ENCODE measurements at regions not wholly inside any gene's neighbourhood (a gene's known extent, or its start where the extent isn't known, plus 50 kb on each side); places are given as distances from the start of the nearest gene placed in this dataset.

DNA sequence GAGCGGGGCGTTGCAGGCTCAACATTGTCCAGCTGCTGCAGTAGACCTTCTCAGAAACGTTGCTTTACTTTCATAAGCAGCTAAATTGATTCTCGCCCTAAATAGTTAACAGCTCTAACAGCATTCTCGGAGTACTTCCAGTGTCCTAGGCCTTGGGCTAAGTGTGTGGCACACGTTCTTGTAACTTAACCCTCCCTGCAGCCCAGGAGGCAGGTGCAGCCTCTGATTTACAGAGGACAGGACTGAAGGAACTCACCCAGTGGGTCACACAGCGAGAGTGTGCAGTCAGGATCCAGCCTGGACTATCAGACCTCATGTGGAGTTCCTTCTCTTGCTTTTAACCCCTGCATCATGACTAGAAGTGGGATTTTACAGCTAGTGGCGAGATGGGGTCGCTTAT, 312.8 kb upstream of the C2CD4B start:
- TF ChIP-seq, protein P1, sequence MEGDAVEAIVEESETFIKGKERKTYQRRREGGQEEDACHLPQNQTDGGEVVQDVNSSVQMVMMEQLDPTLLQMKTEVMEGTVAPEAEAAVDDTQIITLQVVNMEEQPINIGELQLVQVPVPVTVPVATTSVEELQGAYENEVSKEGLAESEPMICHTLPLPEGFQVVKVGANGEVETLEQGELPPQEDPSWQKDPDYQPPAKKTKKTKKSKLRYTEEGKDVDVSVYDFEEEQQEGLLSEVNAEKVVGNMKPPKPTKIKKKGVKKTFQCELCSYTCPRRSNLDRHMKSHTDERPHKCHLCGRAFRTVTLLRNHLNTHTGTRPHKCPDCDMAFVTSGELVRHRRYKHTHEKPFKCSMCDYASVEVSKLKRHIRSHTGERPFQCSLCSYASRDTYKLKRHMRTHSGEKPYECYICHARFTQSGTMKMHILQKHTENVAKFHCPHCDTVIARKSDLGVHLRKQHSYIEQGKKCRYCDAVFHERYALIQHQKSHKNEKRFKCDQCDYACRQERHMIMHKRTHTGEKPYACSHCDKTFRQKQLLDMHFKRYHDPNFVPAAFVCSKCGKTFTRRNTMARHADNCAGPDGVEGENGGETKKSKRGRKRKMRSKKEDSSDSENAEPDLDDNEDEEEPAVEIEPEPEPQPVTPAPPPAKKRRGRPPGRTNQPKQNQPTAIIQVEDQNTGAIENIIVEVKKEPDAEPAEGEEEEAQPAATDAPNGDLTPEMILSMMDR (IDR thresholded peaks at IDR 0.05), result no peak
- no peak for TF ChIP-seq ZFX (IDR thresholded peaks at IDR 0.05; ENCODE audit: borderline replicate concordance)
- no peak overlapping the region for H3K27ac ChIP-seq

DNA sequence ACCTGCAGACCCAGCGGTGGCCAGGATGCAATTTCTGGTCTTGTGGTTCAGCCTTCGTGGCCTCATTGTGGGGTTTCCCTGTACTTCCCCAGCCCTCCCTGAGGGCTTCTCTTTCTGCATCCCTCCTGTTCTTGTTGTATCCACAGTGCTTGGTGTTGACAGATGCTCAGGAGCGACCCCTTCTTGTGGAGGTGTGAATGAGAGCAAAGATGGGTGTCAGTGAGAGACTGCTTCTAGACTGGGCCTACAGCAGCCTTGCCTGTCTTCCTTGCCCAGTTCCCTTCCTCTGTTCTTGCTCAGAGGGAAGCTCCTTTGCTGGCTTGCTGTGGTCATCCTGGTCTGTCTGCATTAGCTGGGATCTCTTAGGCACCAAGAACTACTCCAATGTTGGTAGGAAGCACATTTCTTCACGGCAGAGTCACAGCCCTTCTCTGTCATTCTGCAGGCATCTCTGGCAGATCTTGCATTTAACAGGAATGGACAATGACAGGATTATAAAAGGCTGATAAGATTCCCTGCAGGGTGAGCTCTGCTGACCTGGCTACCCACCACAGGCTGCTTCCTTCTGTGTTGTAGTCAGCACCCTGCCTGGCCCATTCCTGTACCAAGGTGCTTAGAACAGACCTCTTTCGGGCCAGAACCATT, 317.8 kb upstream of the C2CD4B start:
- no peak for TF ChIP-seq ZFX (IDR thresholded peaks at IDR 0.05; ENCODE audit: borderline replicate concordance)
- TF ChIP-seq, protein P1 (IDR thresholded peaks at IDR 0.05), result peak; percentile 22; the same call in 1 of the 2 replicates
- H3K27ac ChIP-seq, result no peak overlapping the region

DNA sequence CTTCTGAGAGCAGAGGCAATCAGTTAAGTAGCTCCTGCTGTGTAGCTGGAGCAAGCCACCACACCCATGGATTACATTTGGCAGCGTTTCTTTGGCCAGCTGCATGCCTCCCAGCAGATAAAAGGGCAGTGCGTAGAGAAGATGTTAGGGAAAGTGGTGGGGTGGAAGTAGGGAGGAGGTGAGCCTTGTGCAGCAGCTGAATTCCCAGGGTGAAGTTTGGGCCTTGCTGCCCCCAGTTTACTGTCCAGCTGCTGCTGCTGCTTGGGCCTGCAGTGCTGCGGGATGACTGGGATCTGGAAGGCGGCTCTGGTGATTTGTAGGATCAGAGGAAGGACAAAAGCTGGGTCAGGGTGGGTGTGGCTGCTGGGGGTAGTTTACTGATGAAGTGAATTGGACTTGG, 318.7 kb upstream of the C2CD4B start:
- H3K27ac ChIP-seq, result no peak overlapping the region
- TF ChIP-seq ZFX (IDR thresholded peaks at IDR 0.05; ENCODE audit: borderline replicate concordance), result no peak
- TF ChIP-seq, protein P1 (IDR thresholded peaks at IDR 0.05), result no peak

DNA sequence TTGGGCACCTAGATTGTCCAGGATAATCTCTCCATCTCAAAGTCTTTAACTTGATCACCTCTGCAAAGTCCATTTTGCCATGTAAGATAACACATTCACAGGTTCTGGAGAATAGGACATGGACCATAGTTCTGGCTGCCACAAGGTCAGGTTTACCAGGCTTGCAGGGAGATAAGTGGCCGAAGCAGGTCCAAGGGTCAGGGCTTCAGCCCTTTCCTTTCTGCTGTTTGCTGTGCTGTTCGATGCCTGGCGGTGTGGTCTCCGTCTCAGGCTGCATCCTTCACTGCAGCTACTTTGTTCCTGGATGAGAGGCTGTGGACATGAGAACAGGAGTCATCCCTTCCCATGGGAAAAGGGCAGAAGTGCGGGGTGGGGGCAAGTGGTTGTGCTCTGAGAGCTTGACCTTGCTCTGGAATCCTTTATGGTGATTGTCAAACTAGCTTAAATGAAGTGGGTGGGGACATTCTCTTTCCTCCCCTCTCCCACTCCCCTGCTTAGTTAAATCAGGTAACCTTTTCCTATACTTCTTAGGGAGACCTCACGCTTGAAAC, 320.2 kb upstream of the C2CD4B start:
- H3K27ac ChIP-seq, result no peak overlapping the region
- TF ChIP-seq, protein P1 (IDR thresholded peaks at IDR 0.05), result no peak
- TF ChIP-seq ZFX (IDR thresholded peaks at IDR 0.05; ENCODE audit: borderline replicate concordance), result no peak

DNA sequence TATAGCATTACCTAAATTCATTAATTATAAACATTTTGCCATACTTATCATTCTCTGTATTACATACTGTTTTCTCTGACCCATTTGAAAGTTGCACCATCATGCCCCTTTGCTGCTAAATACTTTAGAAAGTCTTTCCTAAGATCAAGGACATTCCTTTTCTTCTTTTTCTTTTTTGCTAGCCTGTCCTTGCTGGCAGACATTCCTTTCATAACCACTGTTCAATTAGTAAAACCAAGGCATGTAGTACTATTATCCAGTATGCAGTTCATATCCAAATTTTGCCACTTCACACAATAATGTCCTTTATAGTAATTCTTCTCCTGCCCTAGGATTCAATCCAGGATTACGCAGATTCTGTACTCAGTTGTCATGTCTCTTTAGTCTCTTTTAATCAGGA, 321.0 kb upstream of the C2CD4B start:
- no peak overlapping the region for H3K27ac ChIP-seq
- TF ChIP-seq ZFX (IDR thresholded peaks at IDR 0.05; ENCODE audit: borderline replicate concordance), result no peak
- TF ChIP-seq, protein P1 (IDR thresholded peaks at IDR 0.05), result no peak

DNA sequence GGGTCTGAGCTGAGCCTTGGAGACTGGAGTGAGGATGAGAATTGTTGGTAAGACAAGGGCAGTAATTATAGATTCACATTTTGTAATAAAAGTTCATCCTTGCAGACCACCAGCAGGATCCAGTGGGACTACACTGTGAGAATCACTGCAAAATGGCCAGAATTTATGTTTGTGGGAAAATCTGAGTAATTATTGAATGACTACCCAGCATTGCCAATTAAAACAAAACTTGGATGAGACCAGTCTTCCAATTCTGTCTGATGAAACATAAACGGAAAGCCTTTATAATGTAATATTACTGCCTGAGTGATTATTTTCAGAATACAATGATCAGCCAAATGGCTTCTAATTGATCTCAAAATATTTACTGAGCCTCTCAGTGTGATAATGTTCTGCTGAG, 323.3 kb upstream of the C2CD4B start:
- TF ChIP-seq, protein P1 (IDR thresholded peaks at IDR 0.05), result no peak
- no peak for TF ChIP-seq ZFX (IDR thresholded peaks at IDR 0.05; ENCODE audit: borderline replicate concordance)
- H3K27ac ChIP-seq, result no peak overlapping the region

DNA sequence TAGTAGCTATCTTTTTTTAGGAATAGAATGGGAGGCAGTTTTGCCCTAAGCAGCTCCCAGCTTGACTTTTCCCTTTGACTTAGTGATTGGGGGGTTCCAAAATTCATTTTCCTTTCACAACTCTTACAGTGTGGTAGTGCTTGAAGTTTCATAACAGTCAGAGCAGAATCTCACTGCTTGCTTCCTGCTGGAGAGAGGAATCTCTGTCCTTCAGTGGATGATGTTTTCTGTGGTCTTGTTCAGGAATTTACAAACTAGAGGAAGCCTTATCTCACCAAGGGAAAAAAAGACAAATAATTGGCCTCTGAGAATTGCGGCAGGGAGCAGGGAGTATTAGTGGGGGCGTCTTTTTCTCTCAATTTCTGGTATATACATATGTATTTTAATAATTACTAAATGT, 326.6 kb upstream of the C2CD4B start:
- TF ChIP-seq ZFX (IDR thresholded peaks at IDR 0.05; ENCODE audit: borderline replicate concordance), result no peak
- TF ChIP-seq, protein P1 (IDR thresholded peaks at IDR 0.05), result no peak

More for the DNA sequence above, 326.6 kb upstream of the C2CD4B start:
- no peak overlapping the region for H3K27ac ChIP-seq

Data from 22Rv1 (cell line).